NCI-H1930 (cell line): ENCODE measurements at regions not wholly inside any gene's neighbourhood (a gene's known extent, or its start where the extent isn't known, plus 50 kb on each side); places are given as distances from the start of the nearest gene placed in this dataset.

Experiments
- DNase-seq, 2 experiments: peaks; one replicate each; lab custom pipeline; 2025; lab: John Stamatoyannopoulos, UW

GRCh38 chr16:86664522-86665318 lies 86.4 kb downstream of the FOXL1 start:
- DNase-seq, result no peak

GRCh38 chr16:86665319-86665675 lies 86.9 kb downstream of the FOXL1 start:
- no peak for DNase-seq

- no peak for DNase-seq
Observed at GRCh38 chr16:86665929-86666328, 87.6 kb downstream of the FOXL1 start.

GRCh38 chr16:86667035-86667434 lies 88.7 kb downstream of the FOXL1 start:
- DNase-seq, result no peak

- no peak for DNase-seq
Observed at GRCh38 chr16:86668136-86668910, 90.0 kb downstream of the FOXL1 start.

GRCh38 chr16:86669285-86669805 lies 91.0 kb downstream of the FOXL1 start:
- no peak for DNase-seq

GRCh38 chr16:86669937-86670749 lies 91.8 kb downstream of the FOXL1 start:
- no peak for DNase-seq

GRCh38 chr16:86670750-86671234 lies 92.4 kb downstream of the FOXL1 start:
- no peak for DNase-seq

- DNase-seq, result no peak
Observed at GRCh38 chr16:86671486-86672178, 93.3 kb downstream of the FOXL1 start.

- no peak for DNase-seq
Observed at GRCh38 chr16:86672179-86672863, 94.0 kb downstream of the FOXL1 start.

GRCh38 chr16:86673090-86673955 lies 95.0 kb downstream of the FOXL1 start:
- no peak for DNase-seq

GRCh38 chr16:86673956-86674453 lies 95.7 kb downstream of the FOXL1 start:
- DNase-seq, result no peak

GRCh38 chr16:86676254-86676670 lies 97.9 kb downstream of the FOXL1 start:
- DNase-seq, result no peak

- DNase-seq, result no peak
Observed at GRCh38 chr16:86679490-86679889, 101.1 kb downstream of the FOXL1 start.

GRCh38 chr16:86680162-86680561 lies 101.8 kb downstream of the FOXL1 start:
- no peak for DNase-seq

GRCh38 chr16:86680661-86681030 lies 102.3 kb downstream of the FOXL1 start:
- no peak for DNase-seq

- no peak for DNase-seq
Observed at GRCh38 chr16:86681031-86681756, 102.8 kb downstream of the FOXL1 start.

- DNase-seq, result no peak
Observed at GRCh38 chr16:86681757-86682106, 103.4 kb downstream of the FOXL1 start.

GRCh38 chr16:86682219-86682904 lies 104.0 kb downstream of the FOXL1 start:
- DNase-seq, result no peak
